HG02798 (cell line): ENCODE measurements at regions not wholly inside any gene's neighbourhood (a gene's known extent, or its start where the extent isn't known, plus 50 kb on each side); places are given as distances from the start of the nearest gene placed in this dataset.
"Not testable (repeated sequence)": the region's sequence is repeated elsewhere in the genome, so short reads cannot be mapped to it uniquely, and the experiment has no call there.

ENCODE experiments used
- ATAC-seq: cut with Tn5 transposase; IDR thresholded peaks from one replicate; pipeline ENCODE4 v1.9.1; 2021; ENCODE audit warnings: mild to moderate bottlenecking; ENCODE audit not compliant: unreplicated experiment, poor library complexity

GRCh38 chr4:26226629-26227376 lies 94.0 kb upstream of the RBPJ start:
- no peak for ATAC-seq

GRCh38 chr4:26227601-26228229 lies 93.1 kb upstream of the RBPJ start:
- no peak for ATAC-seq

GRCh38 chr4:26228883-26229282 lies 91.9 kb upstream of the RBPJ start:
- no peak for ATAC-seq

- no peak for ATAC-seq
These were observed 90.8 kb upstream of the RBPJ start for GRCh38 chr4:26229974-26230373.

- no peak for ATAC-seq
These were observed 87.5 kb upstream of the RBPJ start for GRCh38 chr4:26233350-26233749.

- no peak for ATAC-seq
These were observed 85.3 kb upstream of the RBPJ start for GRCh38 chr4:26235500-26235899.

GRCh38 chr4:26237916-26238315 lies 82.9 kb upstream of the RBPJ start:
- no peak for ATAC-seq

GRCh38 chr4:26238426-26238777 lies 82.4 kb upstream of the RBPJ start:
- ATAC-seq, result no peak

GRCh38 chr4:26238778-26239679 lies 81.8 kb upstream of the RBPJ start:
- no peak for ATAC-seq

GRCh38 chr4:26239801-26240200 lies 81.0 kb upstream of the RBPJ start:
- no peak for ATAC-seq

- ATAC-seq, result no peak
These were observed 79.6 kb upstream of the RBPJ start for GRCh38 chr4:26241179-26241578.

GRCh38 chr4:26242451-26242850 lies 78.4 kb upstream of the RBPJ start:
- no peak for ATAC-seq

GRCh38 chr4:26244138-26244537 lies 76.7 kb upstream of the RBPJ start:
- ATAC-seq, result not testable (repeated sequence)

GRCh38 chr4:26248647-26249046 lies 72.2 kb upstream of the RBPJ start:
- ATAC-seq, result no peak

- ATAC-seq, result no peak
These were observed 68.3 kb upstream of the RBPJ start for GRCh38 chr4:26252349-26253025.

GRCh38 chr4:26253968-26254367 lies 66.8 kb upstream of the RBPJ start:
- ATAC-seq, result no peak

- no peak for ATAC-seq
These were observed 64.8 kb upstream of the RBPJ start for GRCh38 chr4:26255989-26256388.

- ATAC-seq, result not testable (repeated sequence)
These were observed 63.4 kb upstream of the RBPJ start for GRCh38 chr4:26257444-26257843.

GRCh38 chr4:26257850-26258249 lies 63.0 kb upstream of the RBPJ start:
- ATAC-seq, result no peak

GRCh38 chr4:26260571-26260970 lies 60.2 kb upstream of the RBPJ start:
- ATAC-seq, result no peak

- ATAC-seq, result no peak
These were observed 59.4 kb upstream of the RBPJ start for GRCh38 chr4:26261405-26261804.
